Mesenchymal stem cell (in vitro differentiated cells and primary cell): ENCODE measurements at regions not wholly inside any gene's neighbourhood (a gene's known extent, or its start where the extent isn't known, plus 50 kb on each side); places are given as distances from the start of the nearest gene placed in this dataset.

Experiments used
- DNase-seq: peaks from one replicate; pipeline ENCODE4 v3.0.0-alpha.2; 2013
- H2AFZ ChIP-seq: one replicate; pipeline ENCODE4 v1.6.1; 2013; ENCODE audit warnings: low read depth, mild to moderate bottlenecking, control low read depth, inconsistent platforms, low read length, moderate library complexity
- H2AK5ac ChIP-seq: 2 replicates; pipeline ENCODE4 v1.6.1; 2013; ENCODE audit warnings: low read length, moderate library complexity, mild to moderate bottlenecking, inconsistent platforms; ENCODE audit not compliant: severe bottlenecking
- H2BK120ac ChIP-seq: one replicate; pipeline ENCODE4 v1.6.1; 2013; ENCODE audit warnings: low read depth, mild to moderate bottlenecking, inconsistent platforms, low read length, moderate library complexity
- H2BK12ac ChIP-seq, 2 experiments: one replicate each; pipeline ENCODE4 v1.6.1; 2013; ENCODE audit warnings: inconsistent platforms in 2 of 2, low read length in 2 of 2, mild to moderate bottlenecking in 2 of 2, moderate library complexity in 2 of 2, control low read depth in 1 of 2
- H2BK15ac ChIP-seq: one replicate; pipeline ENCODE4 v1.6.1; 2013; ENCODE audit warnings: mild to moderate bottlenecking, low read depth, inconsistent platforms; ENCODE audit not compliant: poor library complexity, severe bottlenecking
- H2BK5ac ChIP-seq: 2 replicates; pipeline ENCODE4 v1.6.1; 2013; ENCODE audit warnings: low read depth, mild to moderate bottlenecking, low read length, control low read depth, inconsistent platforms; ENCODE audit not compliant: poor library complexity, severe bottlenecking
- H3K14ac ChIP-seq, 2 experiments: one replicate each; pipeline ENCODE4 v1.6.1; 2013; ENCODE audit warnings: inconsistent platforms in 2 of 2, low read length in 2 of 2, control low read depth in 1 of 2, mild to moderate bottlenecking in 1 of 2, moderate library complexity in 1 of 2
- H3K18ac ChIP-seq, 2 experiments: one replicate each; pipeline ENCODE4 v1.6.1; 2013; ENCODE audit warnings: inconsistent platforms in 2 of 2, low read length in 2 of 2, control low read depth in 1 of 2, low read depth in 1 of 2, mild to moderate bottlenecking in 1 of 2
- H3K23ac ChIP-seq, 2 experiments: one replicate each; pipeline ENCODE4 v1.6.1; 2013; ENCODE audit warnings: inconsistent platforms in 2 of 2, low read length in 2 of 2, mild to moderate bottlenecking in 2 of 2, moderate library complexity in 2 of 2, control low read depth in 1 of 2
- H3K27ac ChIP-seq: 2 replicates; pipeline ENCODE4 v1.5.1; 2013; ENCODE audit warnings: mild to moderate bottlenecking, moderate library complexity, low read length, control low read depth, inconsistent platforms; ENCODE audit not compliant: poor library complexity, severe bottlenecking
- H3K27me3 ChIP-seq, 2 experiments: 2 replicates each; pipeline versions ENCODE4 v1.6.1 to v1.7.0; 2013; ENCODE audit warnings: low read length in 2 of 2, mild to moderate bottlenecking in 2 of 2, moderate library complexity in 2 of 2, control low read depth in 1 of 2, inconsistent platforms in 1 of 2; ENCODE audit not compliant: control insufficient read depth in 1 of 2, insufficient read depth in 1 of 2
- H3K36me3 ChIP-seq, 2 experiments: 2 replicates each; pipeline versions ENCODE4 v1.6.1 to v1.7.0; 2013; ENCODE audit warnings: low read length in 2 of 2, control low read depth in 1 of 2, inconsistent platforms in 1 of 2, low read depth in 1 of 2, mild to moderate bottlenecking in 1 of 2; ENCODE audit not compliant: insufficient read depth in 2 of 2, control insufficient read depth in 1 of 2
- H3K4ac ChIP-seq, 2 experiments: one replicate each; pipeline ENCODE4 v1.6.1; 2013; ENCODE audit warnings: inconsistent platforms in 2 of 2, low read length in 2 of 2, mild to moderate bottlenecking in 2 of 2, moderate library complexity in 2 of 2, control low read depth in 1 of 2, low read depth in 1 of 2
- H3K4me1 ChIP-seq: 2 replicates; pipeline ENCODE4 v1.6.1; 2013; ENCODE audit warnings: low read depth, low read length, control low read depth; ENCODE audit not compliant: control insufficient read depth, insufficient read depth
- H3K4me2 ChIP-seq: 2 replicates; pipeline ENCODE4 v1.6.1; 2013; ENCODE audit warnings: low read length, mild to moderate bottlenecking, inconsistent platforms; ENCODE audit not compliant: poor library complexity, severe bottlenecking
- H3K4me3 ChIP-seq, 2 experiments: 2 replicates each; pipeline versions ENCODE4 v1.5.1 to v1.7.0; 2013; ENCODE audit warnings: low read length in 2 of 2, mild to moderate bottlenecking in 2 of 2, control low read depth in 1 of 2, low read depth in 1 of 2; ENCODE audit not compliant: insufficient read depth in 1 of 2
- H3K79me1 ChIP-seq: replicated peaks from 2 replicates; pipeline ENCODE4 v1.6.1; 2013; ENCODE audit warnings: mild to moderate bottlenecking, control low read depth, low read length, inconsistent platforms; ENCODE audit not compliant: poor library complexity, severe bottlenecking
- H3K9ac ChIP-seq: 2 replicates; pipeline ENCODE4 v1.7.0; 2013; ENCODE audit warnings: mild to moderate bottlenecking, low read length, moderate library complexity
- H3K9me3 ChIP-seq: 2 replicates; pipeline ENCODE4 v1.7.0; 2013; ENCODE audit warnings: mild to moderate bottlenecking, low read length; ENCODE audit not compliant: control insufficient read depth
- H4K8ac ChIP-seq: one replicate; pipeline ENCODE4 v1.6.1; 2013; ENCODE audit warnings: inconsistent platforms, mild to moderate bottlenecking, low read length, moderate library complexity
- H4K91ac ChIP-seq: one replicate; pipeline ENCODE4 v1.6.1; 2013; ENCODE audit warnings: mild to moderate bottlenecking, low read length, inconsistent platforms
- WGBS: methylation state at CpG from one replicate; pipeline ENCODE4 v1.1.7; 2013; ENCODE audit warnings: mixed read lengths; 5-methylcytosine and 5-hydroxymethylcytosine counted together

- H3K4ac ChIP-seq = no peak overlapping the region
- no peak overlapping the region for H2BK12ac ChIP-seq
- no peak overlapping the region for H2BK5ac ChIP-seq
- no peak overlapping the region for H3K9ac ChIP-seq
- no peak overlapping the region for H3K14ac ChIP-seq
- no peak for DNase-seq
- H4K8ac ChIP-seq = no peak overlapping the region
- H3K36me3 ChIP-seq = no peaks in the 10 kb centered on the region
- H3K27me3 ChIP-seq = peaks cover 37 to 51% of the 10 kb centered on the region in 2 experiments
- H3K4me1 ChIP-seq = peaks cover 10% of the 10 kb centered on the region
- no peak overlapping the region for H3K4me2 ChIP-seq
- no peak overlapping the region for H2BK120ac ChIP-seq
- H2AK5ac ChIP-seq = no peak overlapping the region
- H3K23ac ChIP-seq = no peak overlapping the region
- no peak overlapping the region for H2AFZ ChIP-seq
- no peak overlapping the region for H3K4me3 ChIP-seq
- H3K18ac ChIP-seq = no peak overlapping the region
- WGBS = 86% methylated on average over 5 of the region's 5 CpGs
- no peak overlapping the region for H3K27ac ChIP-seq
- no peaks in the 10 kb centered on the region for H3K79me1 ChIP-seq
- H3K9me3 ChIP-seq = no peaks in the 10 kb centered on the region
- H2BK15ac ChIP-seq = no peak overlapping the region
- no peak overlapping the region for H4K91ac ChIP-seq
Measured at GRCh38 chr6:165855856-165856255, 192.8 kb upstream of the PDE10A start.

GRCh38 chr6:165854863-165855593, 192.0 kb upstream of the PDE10A start:
- Histone ChIP-seq H2BK120ac (no peak overlapping the region), H2AFZ (no peak overlapping the region), H3K9ac (no peak overlapping the region), H3K18ac (no peak overlapping the region), H3K23ac (peak overlapping the region in 1 of 2 experiments; percentile 50), H3K4me3 (no peak overlapping the region), H3K27ac (no peak overlapping the region), H3K9me3 (no peaks in the 10 kb centered on the region), H2AK5ac (no peak overlapping the region), H2BK15ac (no peak overlapping the region), H3K79me1 (no peaks in the 10 kb centered on the region), H3K36me3 (no peaks in the 10 kb centered on the region), H4K8ac (no peak overlapping the region), H3K27me3 (peaks cover 36 to 54% of the 10 kb centered on the region in 2 experiments), H3K4ac (no peak overlapping the region), H3K4me2 (no peak overlapping the region), H4K91ac (no peak overlapping the region), H2BK5ac (no peak overlapping the region), H3K14ac (no peak overlapping the region), H2BK12ac (no peak overlapping the region), H3K4me1 (peaks cover 10% of the 10 kb centered on the region)
- DNase-seq = no peak
- 82% methylated on average over 31 of the region's 31 CpGs for WGBS

- Histone ChIP-seq H2BK5ac (no peak overlapping the region), H2BK12ac (no peak overlapping the region), H3K27me3 (peaks cover 36 to 61% of the 10 kb centered on the region in 2 experiments), H3K9me3 (no peaks in the 10 kb centered on the region), H4K91ac (peak overlapping the region; percentile 58), H2BK15ac (peak overlapping the region; percentile 18), H3K9ac (no peak overlapping the region), H3K79me1 (no peaks in the 10 kb centered on the region), H2AFZ (no peak overlapping the region), H3K4ac (peak overlapping the region in 1 of 2 experiments; percentile 13), H3K23ac (peak overlapping the region in 1 of 2 experiments; percentile 50), H3K4me1 (peaks cover 10% of the 10 kb centered on the region), H3K18ac (no peak overlapping the region), H3K36me3 (no peaks in the 10 kb centered on the region), H2BK120ac (no peak overlapping the region), H2AK5ac (no peak overlapping the region), H3K27ac (no peak overlapping the region), H3K14ac (no peak overlapping the region), H4K8ac (no peak overlapping the region), H3K4me3 (no peak overlapping the region), H3K4me2 (peak overlapping the region; percentile 43)
- WGBS = 12% methylated on average over 67 of the region's 67 CpGs
- DNase-seq = no peak
Measured at GRCh38 chr6:165854061-165854862, 191.2 kb upstream of the PDE10A start.

- Histone ChIP-seq H3K4me2 (no peak overlapping the region), H3K79me1 (no peaks in the 10 kb centered on the region), H3K27me3 (peaks cover 36 to 75% of the 10 kb centered on the region in 2 experiments), H2BK12ac (no peak overlapping the region), H4K8ac (no peak overlapping the region), H2BK15ac (no peak overlapping the region), H2AFZ (no peak overlapping the region), H3K14ac (no peak overlapping the region), H3K23ac (no peak overlapping the region), H2BK120ac (no peak overlapping the region), H3K4me1 (peaks cover 10% of the 10 kb centered on the region), H2AK5ac (no peak overlapping the region), H3K4ac (no peak overlapping the region), H3K9ac (no peak overlapping the region), H3K27ac (no peak overlapping the region), H3K36me3 (no peaks in the 10 kb centered on the region), H3K9me3 (no peaks in the 10 kb centered on the region), H4K91ac (no peak overlapping the region), H3K4me3 (no peak overlapping the region), H2BK5ac (no peak overlapping the region), H3K18ac (no peak overlapping the region)
- WGBS = 91% methylated on average over 10 of the region's 10 CpGs
- DNase-seq = no peak
Measured at GRCh38 chr6:165852676-165853075, 189.6 kb upstream of the PDE10A start.
